ENCODE measurements at regions not wholly inside any gene's neighbourhood (a gene's known extent, or its start where the extent isn't known, plus 50 kb on each side); places are given as distances from the start of the nearest gene placed in this dataset.
"Not testable (repeated sequence)": the region's sequence is repeated elsewhere in the genome, so short reads cannot be mapped to it uniquely, and the experiment has no call there.

DNA sequence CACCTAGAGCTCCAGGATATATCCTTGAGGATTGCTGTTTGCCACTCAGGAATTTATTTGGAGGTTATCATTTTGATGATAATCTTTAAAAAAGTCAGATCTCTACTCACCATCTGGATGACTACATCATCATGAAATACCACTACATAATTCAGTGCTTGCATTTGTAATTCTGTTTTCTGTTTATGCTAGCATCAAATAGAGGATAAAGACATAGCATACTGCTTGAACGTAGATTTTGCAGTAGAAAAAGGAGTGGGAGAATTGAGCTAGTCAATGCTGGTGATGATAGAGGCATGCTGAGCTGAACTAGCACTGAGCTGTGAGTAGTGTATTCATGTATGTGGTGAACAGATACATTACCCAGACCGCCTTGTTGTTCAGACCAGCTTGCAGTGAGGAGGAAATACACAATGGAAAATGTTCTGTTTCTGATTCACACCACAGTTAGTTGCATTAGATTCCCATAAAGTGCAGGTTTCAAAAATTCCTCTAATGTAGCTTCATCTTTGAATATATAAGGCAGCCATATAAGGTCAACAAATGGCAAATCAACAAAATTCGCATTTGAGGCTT, 68.8 kb upstream of the CDC42EP3 start:
- DNase-seq (ENCODE audit: low spot score): no peak
- no TSS peak for BruUV-seq (replicated peaks)
- no peak for TF ChIP-seq EZH2 (IDR thresholded peaks at IDR 0.05; ENCODE audit: borderline replicate concordance, low read depth, low read length, poor library complexity, severe bottlenecking)
- TF ChIP-seq, protein P1, sequence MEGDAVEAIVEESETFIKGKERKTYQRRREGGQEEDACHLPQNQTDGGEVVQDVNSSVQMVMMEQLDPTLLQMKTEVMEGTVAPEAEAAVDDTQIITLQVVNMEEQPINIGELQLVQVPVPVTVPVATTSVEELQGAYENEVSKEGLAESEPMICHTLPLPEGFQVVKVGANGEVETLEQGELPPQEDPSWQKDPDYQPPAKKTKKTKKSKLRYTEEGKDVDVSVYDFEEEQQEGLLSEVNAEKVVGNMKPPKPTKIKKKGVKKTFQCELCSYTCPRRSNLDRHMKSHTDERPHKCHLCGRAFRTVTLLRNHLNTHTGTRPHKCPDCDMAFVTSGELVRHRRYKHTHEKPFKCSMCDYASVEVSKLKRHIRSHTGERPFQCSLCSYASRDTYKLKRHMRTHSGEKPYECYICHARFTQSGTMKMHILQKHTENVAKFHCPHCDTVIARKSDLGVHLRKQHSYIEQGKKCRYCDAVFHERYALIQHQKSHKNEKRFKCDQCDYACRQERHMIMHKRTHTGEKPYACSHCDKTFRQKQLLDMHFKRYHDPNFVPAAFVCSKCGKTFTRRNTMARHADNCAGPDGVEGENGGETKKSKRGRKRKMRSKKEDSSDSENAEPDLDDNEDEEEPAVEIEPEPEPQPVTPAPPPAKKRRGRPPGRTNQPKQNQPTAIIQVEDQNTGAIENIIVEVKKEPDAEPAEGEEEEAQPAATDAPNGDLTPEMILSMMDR (conservative IDR thresholded peaks at IDR 0.05; ENCODE audit: low read depth, low read length): no peak
- no peaks in the 10 kb centered on the region for H3K4me1 ChIP-seq (ENCODE audit: insufficient read depth, low read length, poor library complexity, severe bottlenecking)
- ChIA-PET POLR2A (ENCODE audit: low non-redundant PET) (no interaction called here), CTCF (no interaction called here)
- no peaks in the 10 kb centered on the region for H3K27me3 ChIP-seq (replicated peaks; ENCODE audit: insufficient read depth, low read depth, low read length, poor library complexity)
- no peak overlapping the region for H3K4me3 ChIP-seq (ENCODE audit: low read depth, low read length, poor library complexity, severe bottlenecking)
- no peak overlapping the region for H3K27ac ChIP-seq (ENCODE audit: low read depth, low read length, poor library complexity, severe bottlenecking)
- no peaks in the 10 kb centered on the region for H3K9me3 ChIP-seq (ENCODE audit: low read depth, low read length, poor library complexity, severe bottlenecking)
- H3K36me3 ChIP-seq (ENCODE audit: insufficient read depth, low read length, poor library complexity, severe bottlenecking): no peaks in the 10 kb centered on the region
- intact Hi-C loops (cut with micrococcal nuclease; ENCODE audit: unreplicated experiment): no loop called here

DNA sequence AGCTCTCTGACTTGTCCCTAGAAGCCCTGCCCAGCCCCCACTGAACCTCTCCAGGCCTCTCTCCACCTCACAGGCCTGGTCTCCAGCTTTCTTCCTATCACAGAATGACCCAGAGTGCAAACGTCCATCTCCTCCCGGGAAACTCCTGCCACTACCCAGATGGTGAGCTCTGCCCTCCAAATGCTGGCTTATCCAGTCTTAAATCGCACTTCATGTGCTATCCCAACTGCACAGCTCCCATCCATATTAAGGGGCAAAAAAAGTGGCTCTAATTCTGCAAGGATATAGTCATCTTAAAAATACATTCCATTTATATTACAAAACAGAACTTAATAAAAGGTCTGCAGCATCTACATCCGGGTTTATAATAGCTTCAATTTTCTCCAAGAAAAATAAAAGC, 70.8 kb upstream of the CDC42EP3 start:
- ChIA-PET POLR2A (ENCODE audit: low non-redundant PET) (no interaction called here), CTCF (no interaction called here)
- Histone ChIP-seq H3K4me1 (ENCODE audit: insufficient read depth, low read length, poor library complexity, severe bottlenecking) (no peaks in the 10 kb centered on the region), H3K36me3 (ENCODE audit: insufficient read depth, low read length, poor library complexity, severe bottlenecking) (no peaks in the 10 kb centered on the region), H3K27me3 (replicated peaks; ENCODE audit: insufficient read depth, low read depth, low read length, poor library complexity) (no peaks in the 10 kb centered on the region), H3K9me3 (ENCODE audit: low read depth, low read length, poor library complexity, severe bottlenecking) (no peaks in the 10 kb centered on the region), H3K27ac (ENCODE audit: low read depth, low read length, poor library complexity, severe bottlenecking) (no peak overlapping the region), H3K4me3 (ENCODE audit: low read depth, low read length, poor library complexity, severe bottlenecking) (no peak overlapping the region)
- no TSS peak for BruUV-seq (replicated peaks)
- DNase-seq (ENCODE audit: low spot score): no peak
- TF ChIP-seq, protein P1 (conservative IDR thresholded peaks at IDR 0.05; ENCODE audit: low read depth, low read length): no peak
- no peak for TF ChIP-seq EZH2 (IDR thresholded peaks at IDR 0.05; ENCODE audit: borderline replicate concordance, low read depth, low read length, poor library complexity, severe bottlenecking)
- intact Hi-C loops (cut with micrococcal nuclease; ENCODE audit: unreplicated experiment): no loop called here

DNA sequence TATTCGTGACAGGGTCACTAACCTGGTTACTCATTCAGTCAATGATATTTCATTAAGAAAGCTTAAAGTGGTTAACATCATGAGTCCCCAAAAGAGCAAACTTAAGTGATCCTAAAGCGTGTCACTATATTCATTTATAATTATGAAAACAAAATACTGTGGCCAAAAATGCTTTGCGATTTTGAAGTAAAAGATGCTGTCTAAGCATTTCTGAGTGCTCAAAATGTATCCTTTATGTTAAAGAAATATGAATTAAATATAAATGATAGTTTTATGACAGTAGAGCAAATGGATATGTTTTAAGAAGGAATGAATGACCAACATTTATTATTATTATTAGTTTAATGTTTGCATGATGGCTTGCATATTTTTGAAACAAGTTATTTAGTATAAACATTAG, 72.6 kb upstream of the CDC42EP3 start:
- CTCF ChIA-PET: no interaction called here
- H3K9me3 ChIP-seq (ENCODE audit: low read depth, low read length, poor library complexity, severe bottlenecking): no peaks in the 10 kb centered on the region

DNA sequence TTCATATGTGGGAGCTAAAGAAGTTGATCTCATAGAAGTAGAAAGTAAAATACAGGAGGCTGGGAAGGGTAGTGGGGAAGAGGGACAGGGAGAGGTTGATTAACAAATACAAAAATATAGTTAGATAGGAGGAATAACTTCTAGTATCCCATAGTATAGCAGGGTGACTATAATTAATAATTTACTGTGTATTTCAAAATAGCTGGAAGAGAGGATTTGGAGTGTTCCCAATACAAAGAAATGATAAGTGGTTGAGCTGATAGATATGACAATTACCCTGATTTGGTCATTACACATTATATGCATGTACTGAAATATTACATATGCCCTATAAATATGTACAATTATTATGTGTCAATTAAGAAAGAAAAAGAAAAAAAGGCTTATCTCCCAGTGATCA, 73.5 kb upstream of the CDC42EP3 start:
- BruUV-seq (replicated peaks); H3K4me3 ChIP-seq (ENCODE audit: low read depth, low read length, poor library complexity, severe bottlenecking); H3K4me1 ChIP-seq (ENCODE audit: insufficient read depth, low read length, poor library complexity, severe bottlenecking); H3K36me3 ChIP-seq (ENCODE audit: insufficient read depth, low read length, poor library complexity, severe bottlenecking); H3K27ac ChIP-seq (ENCODE audit: low read depth, low read length, poor library complexity, severe bottlenecking); H3K9me3 ChIP-seq (ENCODE audit: low read depth, low read length, poor library complexity, severe bottlenecking); intact Hi-C loops (cut with micrococcal nuclease; ENCODE audit: unreplicated experiment); POLR2A ChIA-PET (ENCODE audit: low non-redundant PET); DNase-seq (ENCODE audit: low spot score); H3K27me3 ChIP-seq (replicated peaks; ENCODE audit: insufficient read depth, low read depth, low read length, poor library complexity): not testable (repeated sequence)
- CTCF ChIA-PET: interaction anchor here (0.6 kb wide), 1 partner anchor 331 kb away, joined by 9 read pairs; no protein-coding TSS in a partner anchor

More for the DNA sequence above, 72.6 kb upstream of the CDC42EP3 start:
- POLR2A ChIA-PET (ENCODE audit: low non-redundant PET): no interaction called here
- H3K36me3 ChIP-seq (ENCODE audit: insufficient read depth, low read length, poor library complexity, severe bottlenecking): no peaks in the 10 kb centered on the region
- intact Hi-C loops (cut with micrococcal nuclease; ENCODE audit: unreplicated experiment): no loop called here
- no TSS peak for BruUV-seq (replicated peaks)
- no peaks in the 10 kb centered on the region for H3K4me1 ChIP-seq (ENCODE audit: insufficient read depth, low read length, poor library complexity, severe bottlenecking)
- no peak for DNase-seq (ENCODE audit: low spot score)
- H3K4me3 ChIP-seq (ENCODE audit: low read depth, low read length, poor library complexity, severe bottlenecking): no peak overlapping the region
- no peaks in the 10 kb centered on the region for H3K27me3 ChIP-seq (replicated peaks; ENCODE audit: insufficient read depth, low read depth, low read length, poor library complexity)
- TF ChIP-seq, protein P1 (conservative IDR thresholded peaks at IDR 0.05; ENCODE audit: low read depth, low read length): no peak
- TF ChIP-seq EZH2 (IDR thresholded peaks at IDR 0.05; ENCODE audit: borderline replicate concordance, low read depth, low read length, poor library complexity, severe bottlenecking): no peak
- no peak overlapping the region for H3K27ac ChIP-seq (ENCODE audit: low read depth, low read length, poor library complexity, severe bottlenecking)

DNA sequence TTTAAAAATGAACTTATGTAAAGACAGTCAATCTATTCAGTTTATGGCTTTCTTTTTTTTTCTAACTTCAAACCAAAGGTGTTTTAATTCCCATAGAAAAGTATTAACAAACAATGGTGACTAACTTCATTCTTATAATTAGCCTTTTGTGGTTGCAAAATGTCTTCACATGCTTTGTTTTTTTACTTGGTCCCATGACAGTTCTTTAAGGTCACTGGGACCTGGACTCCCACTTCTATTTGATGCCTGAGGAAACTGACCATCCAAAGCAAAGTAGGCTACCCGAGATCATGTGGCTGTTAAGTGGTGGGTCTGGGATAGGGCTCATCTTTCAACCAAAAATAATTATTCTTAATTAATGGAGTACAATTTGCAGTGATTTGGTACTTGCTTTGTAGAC, 74.6 kb upstream of the CDC42EP3 start:
- H3K27ac ChIP-seq (ENCODE audit: low read depth, low read length, poor library complexity, severe bottlenecking); H3K27me3 ChIP-seq (replicated peaks; ENCODE audit: insufficient read depth, low read depth, low read length, poor library complexity); BruUV-seq (replicated peaks); DNase-seq (ENCODE audit: low spot score); H3K36me3 ChIP-seq (ENCODE audit: insufficient read depth, low read length, poor library complexity, severe bottlenecking); H3K9me3 ChIP-seq (ENCODE audit: low read depth, low read length, poor library complexity, severe bottlenecking); POLR2A ChIA-PET (ENCODE audit: low non-redundant PET); H3K4me1 ChIP-seq (ENCODE audit: insufficient read depth, low read length, poor library complexity, severe bottlenecking); CTCF ChIA-PET; H3K4me3 ChIP-seq (ENCODE audit: low read depth, low read length, poor library complexity, severe bottlenecking); intact Hi-C loops (cut with micrococcal nuclease; ENCODE audit: unreplicated experiment): not testable (repeated sequence)

All from A673 (cell line).